ENCODE measurements at regions not wholly inside any gene's neighbourhood (a gene's known extent, or its start where the extent isn't known, plus 50 kb on each side); places are given as distances from the start of the nearest gene placed in this dataset.

DNA sequence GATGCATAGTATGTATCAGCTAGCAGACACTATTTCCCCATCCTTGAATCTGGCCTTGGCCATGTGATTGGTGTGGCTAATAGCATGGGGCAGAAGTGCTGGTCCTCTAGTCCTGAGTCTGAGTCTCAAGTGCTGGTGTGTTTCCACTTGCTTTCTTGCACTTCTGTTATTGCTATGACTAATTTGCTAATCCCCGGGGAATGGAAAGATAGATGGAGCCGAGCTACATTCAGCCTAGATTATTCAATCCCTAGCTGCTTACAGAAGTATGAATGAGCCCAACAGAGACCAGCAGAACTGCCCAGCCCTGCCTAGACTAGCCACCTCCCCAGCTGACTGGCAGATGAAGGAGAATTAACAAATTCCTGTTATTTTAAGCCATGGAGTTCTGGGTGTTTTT is 53.2 kb upstream of the SYPL1 start:
- peak; percentile 89 for DNase-seq

DNA sequence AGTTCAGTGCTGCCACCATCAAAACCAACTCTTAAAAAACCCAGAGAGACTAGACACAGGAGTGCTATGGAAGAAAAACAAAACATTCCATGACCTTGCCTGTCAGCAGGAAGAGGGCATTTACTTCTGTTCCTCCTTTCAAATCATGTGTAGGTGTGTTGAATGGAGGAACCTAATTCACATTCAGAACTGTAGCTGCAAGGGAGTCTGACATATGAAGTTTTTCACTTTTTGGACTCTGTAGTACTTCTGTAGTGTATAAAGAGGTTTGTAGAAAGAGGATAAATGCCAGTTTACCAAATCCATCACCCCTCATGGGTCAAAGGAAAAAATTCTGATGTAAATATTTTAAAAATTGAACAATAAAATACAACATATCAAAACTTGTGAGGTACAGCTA is 51.1 kb upstream of the SYPL1 start:
- no peak for DNase-seq

Measured in fibroblast of skin of back (primary cell).